Stimulated activated naive CD8-positive, alpha-beta T cell treated with anti-CD3 and anti-CD28 coated beads, Interleukin-15, amount 100 ng/mL, for 72 hours (primary cell): ENCODE measurements at regions not wholly inside any gene's neighbourhood (a gene's known extent, or its start where the extent isn't known, plus 50 kb on each side); places are given as distances from the start of the nearest gene placed in this dataset.
"Not testable (repeated sequence)": the region's sequence is repeated elsewhere in the genome, so short reads cannot be mapped to it uniquely, and the experiment has no call there.

ENCODE experiments used
- ATAC-seq: fragments of 150-1000 bp; cut with Tn5 transposase; 2 replicates; pipeline ENCODE4 v1.10.0; 2021; ENCODE audit warnings: mild to moderate bottlenecking, moderate library complexity
- DNase-seq, 2 donors: peaks; one replicate each; pipeline ENCODE4 v3.0.0; 2021 to 2022
- H3K27ac Mint-ChIP-seq, 2 donors: one replicate each; pipeline ENCODE4 v1.8.0; 2022; ENCODE audit warnings: mild to moderate bottlenecking in 2 of 2, mixed read lengths in 2 of 2, moderate library complexity in 2 of 2
- H3K27me3 Mint-ChIP-seq: one replicate; pipeline ENCODE4 v1.8.0; 2022; ENCODE audit warnings: mixed read lengths
- H3K4me1 Mint-ChIP-seq: one replicate; pipeline ENCODE4 v1.8.0; 2022; ENCODE audit warnings: mild to moderate bottlenecking, mixed read lengths
- H3K4me3 Mint-ChIP-seq, 2 donors: one replicate each; pipeline ENCODE4 v1.8.0; 2022; ENCODE audit warnings: mild to moderate bottlenecking in 2 of 2, mixed read lengths in 2 of 2, moderate library complexity in 1 of 2
- H3K9me3 Mint-ChIP-seq, 2 donors: one replicate each; pipeline ENCODE4 v1.8.0; 2022; ENCODE audit warnings: mixed read lengths in 2 of 2

GRCh38 chr3:34146596-34146995 lies 348.2 kb downstream of the PDCD6IP start:
- no peak overlapping the region for H3K27ac Mint-ChIP-seq
- H3K27me3 Mint-ChIP-seq, result no peaks in the 10 kb centered on the region
- no peak overlapping the region for H3K4me3 Mint-ChIP-seq
- no peaks in the 10 kb centered on the region for H3K4me1 Mint-ChIP-seq
- ATAC-seq (no peak), DNase-seq (no peak)
- H3K9me3 Mint-ChIP-seq, result peaks cover 0 to 5% of the 10 kb centered on the region in 2 donors

- DNase-seq (no peak), ATAC-seq (no peak)
- H3K27ac Mint-ChIP-seq, result no peak overlapping the region
- no peaks in the 10 kb centered on the region for H3K4me1 Mint-ChIP-seq
- no peak overlapping the region for H3K4me3 Mint-ChIP-seq
- H3K9me3 Mint-ChIP-seq, result no peaks in the 10 kb centered on the region
- H3K27me3 Mint-ChIP-seq, result peaks cover 9% of the 10 kb centered on the region
Observed at GRCh38 chr3:34150992-34151391, 352.6 kb downstream of the PDCD6IP start.

- ATAC-seq (no peak), DNase-seq (no peak)
- Mint-ChIP-seq H3K27me3 (peaks cover 9% of the 10 kb centered on the region), H3K4me1 (no peaks in the 10 kb centered on the region), H3K27ac (peak overlapping the region in 1 of 2 donors; percentile 34), H3K4me3 (no peak overlapping the region), H3K9me3 (no peaks in the 10 kb centered on the region)
Observed at GRCh38 chr3:34152656-34153055, 354.2 kb downstream of the PDCD6IP start.

GRCh38 chr3:34155108-34155507 lies 356.7 kb downstream of the PDCD6IP start:
- no peak for ATAC-seq
- H3K4me3 Mint-ChIP-seq, result no peak overlapping the region

GRCh38 chr3:34155666-34156065 lies 357.2 kb downstream of the PDCD6IP start:
- Mint-ChIP-seq H3K4me1 (no peaks in the 10 kb centered on the region), H3K27ac (no peak overlapping the region), H3K4me3 (no peak overlapping the region), H3K9me3 (no peaks in the 10 kb centered on the region), H3K27me3 (peaks cover 9% of the 10 kb centered on the region)
- no peak for ATAC-seq
- no peak for DNase-seq

More at GRCh38 chr3:34155108-34155507, 356.7 kb downstream of the PDCD6IP start:
- DNase-seq, result no peak
- Mint-ChIP-seq H3K27ac (no peak overlapping the region), H3K9me3 (no peaks in the 10 kb centered on the region), H3K27me3 (peaks cover 9% of the 10 kb centered on the region), H3K4me1 (no peaks in the 10 kb centered on the region)

GRCh38 chr3:34157491-34157890 lies 359.1 kb downstream of the PDCD6IP start:
- Mint-ChIP-seq H3K4me1 (no peaks in the 10 kb centered on the region), H3K9me3 (no peaks in the 10 kb centered on the region), H3K27ac (no peak overlapping the region), H3K4me3 (no peak overlapping the region), H3K27me3 (peaks cover 4% of the 10 kb centered on the region)
- DNase-seq (no peak), ATAC-seq (no peak)

GRCh38 chr3:34159613-34160420 lies 361.4 kb downstream of the PDCD6IP start:
- H3K9me3 Mint-ChIP-seq, result no peaks in the 10 kb centered on the region
- ATAC-seq (no peak), DNase-seq (no peak)
- H3K4me3 Mint-ChIP-seq, result no peak overlapping the region
- no peaks in the 10 kb centered on the region for H3K4me1 Mint-ChIP-seq
- no peaks in the 10 kb centered on the region for H3K27me3 Mint-ChIP-seq
- H3K27ac Mint-ChIP-seq, result no peak overlapping the region

GRCh38 chr3:34169636-34170035 lies 371.2 kb downstream of the PDCD6IP start:
- H3K27me3 Mint-ChIP-seq, H3K4me3 Mint-ChIP-seq, ATAC-seq, H3K4me1 Mint-ChIP-seq, H3K27ac Mint-ChIP-seq, DNase-seq: not testable (repeated sequence)
- H3K9me3 Mint-ChIP-seq, result peaks cover 0 to 11% of the 10 kb centered on the region in 2 donors

GRCh38 chr3:34174740-34175139 lies 376.3 kb downstream of the PDCD6IP start:
- H3K4me3 Mint-ChIP-seq, result no peak overlapping the region
- no peaks in the 10 kb centered on the region for H3K4me1 Mint-ChIP-seq
- DNase-seq, result no peak
- no peak for ATAC-seq
- no peak overlapping the region for H3K27ac Mint-ChIP-seq
- no peaks in the 10 kb centered on the region for H3K27me3 Mint-ChIP-seq
- H3K9me3 Mint-ChIP-seq, result no peaks in the 10 kb centered on the region

- no peak for ATAC-seq
- Mint-ChIP-seq H3K9me3 (no peaks in the 10 kb centered on the region), H3K4me3 (no peak overlapping the region), H3K4me1 (no peaks in the 10 kb centered on the region), H3K27ac (no peak overlapping the region), H3K27me3 (no peaks in the 10 kb centered on the region)
- DNase-seq, result no peak
Observed at GRCh38 chr3:34175636-34176176, 377.3 kb downstream of the PDCD6IP start.

GRCh38 chr3:34176723-34177122 lies 378.3 kb downstream of the PDCD6IP start:
- H3K27me3 Mint-ChIP-seq, result no peaks in the 10 kb centered on the region
- H3K4me1 Mint-ChIP-seq, result no peaks in the 10 kb centered on the region
- no peak overlapping the region for H3K4me3 Mint-ChIP-seq
- DNase-seq (no peak), ATAC-seq (no peak)
- no peaks in the 10 kb centered on the region for H3K9me3 Mint-ChIP-seq
- no peak overlapping the region for H3K27ac Mint-ChIP-seq

GRCh38 chr3:34178415-34178814 lies 380.0 kb downstream of the PDCD6IP start:
- no peak for ATAC-seq
- Mint-ChIP-seq H3K4me3 (no peak overlapping the region), H3K27me3 (no peaks in the 10 kb centered on the region), H3K4me1 (no peaks in the 10 kb centered on the region), H3K27ac (no peak overlapping the region), H3K9me3 (no peaks in the 10 kb centered on the region)
- DNase-seq, result no peak

GRCh38 chr3:34179716-34180115 lies 381.3 kb downstream of the PDCD6IP start:
- ATAC-seq (no peak), DNase-seq (no peak)
- Mint-ChIP-seq H3K4me3 (no peak overlapping the region), H3K4me1 (no peaks in the 10 kb centered on the region), H3K27me3 (peaks cover 10% of the 10 kb centered on the region), H3K27ac (no peak overlapping the region), H3K9me3 (no peaks in the 10 kb centered on the region)

GRCh38 chr3:34180532-34180931 lies 382.1 kb downstream of the PDCD6IP start:
- no peak overlapping the region for H3K4me3 Mint-ChIP-seq
- no peak overlapping the region for H3K27ac Mint-ChIP-seq
- ATAC-seq (no peak), DNase-seq (no peak)
- no peaks in the 10 kb centered on the region for H3K9me3 Mint-ChIP-seq
- H3K27me3 Mint-ChIP-seq, result peaks cover 10% of the 10 kb centered on the region
- H3K4me1 Mint-ChIP-seq, result no peaks in the 10 kb centered on the region

GRCh38 chr3:34183114-34183513 lies 384.7 kb downstream of the PDCD6IP start:
- H3K27me3 Mint-ChIP-seq, result peaks cover 10% of the 10 kb centered on the region
- no peak overlapping the region for H3K4me3 Mint-ChIP-seq
- no peaks in the 10 kb centered on the region for H3K9me3 Mint-ChIP-seq
- H3K4me1 Mint-ChIP-seq, result no peaks in the 10 kb centered on the region
- ATAC-seq, result no peak
- no peak for DNase-seq
- H3K27ac Mint-ChIP-seq, result no peak overlapping the region

GRCh38 chr3:34183611-34184340 lies 385.3 kb downstream of the PDCD6IP start:
- no peak for ATAC-seq
- Mint-ChIP-seq H3K27me3 (peaks cover 10% of the 10 kb centered on the region), H3K27ac (peak overlapping the region in 1 of 2 donors; percentile 35), H3K9me3 (no peaks in the 10 kb centered on the region), H3K4me3 (no peak overlapping the region), H3K4me1 (no peaks in the 10 kb centered on the region)
- DNase-seq, result no peak
